ENCODE measurements at regions not wholly inside any gene's neighbourhood (a gene's known extent, or its start where the extent isn't known, plus 50 kb on each side); places are given as distances from the start of the nearest gene placed in this dataset.

DNA sequence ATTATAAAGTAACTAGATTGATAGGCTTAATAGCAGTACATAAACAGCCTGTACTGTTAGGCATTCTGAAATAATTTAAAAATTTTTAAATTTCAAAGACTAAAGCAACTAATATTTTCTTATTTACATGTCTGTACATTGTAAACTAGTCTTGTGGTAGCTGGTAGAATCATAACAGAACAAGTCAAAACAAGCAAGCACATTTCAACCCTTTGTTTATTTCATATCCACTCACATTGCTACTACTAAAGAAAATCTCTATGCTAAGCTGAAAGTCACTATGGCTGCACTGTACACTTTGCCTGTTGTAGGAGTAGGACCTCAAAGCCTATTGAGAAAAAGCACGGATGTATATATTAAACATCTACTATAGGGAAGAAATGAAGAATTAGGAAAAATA lies 738.2 kb upstream of the ADGRL4 start:
- no peak overlapping the region for H3K4me3 ChIP-seq (ENCODE audit: low read length)
- no peaks in the 10 kb centered on the region for H3K36me3 ChIP-seq (ENCODE audit: control insufficient read depth, low read depth, low read length)
- no peak overlapping the region for H3K9ac ChIP-seq (ENCODE audit: low read length)
- H3K4me1 ChIP-seq (ENCODE audit: control insufficient read depth, low read depth, low read length) = no peaks in the 10 kb centered on the region
- H3K27ac ChIP-seq (ENCODE audit: low read length) = no peak overlapping the region
- no peaks in the 10 kb centered on the region for H3K9me3 ChIP-seq (ENCODE audit: control insufficient read depth, low read depth, low read length)
- H3K27me3 ChIP-seq (ENCODE audit: control insufficient read depth, insufficient read depth, low read length) = no peaks in the 10 kb centered on the region

DNA sequence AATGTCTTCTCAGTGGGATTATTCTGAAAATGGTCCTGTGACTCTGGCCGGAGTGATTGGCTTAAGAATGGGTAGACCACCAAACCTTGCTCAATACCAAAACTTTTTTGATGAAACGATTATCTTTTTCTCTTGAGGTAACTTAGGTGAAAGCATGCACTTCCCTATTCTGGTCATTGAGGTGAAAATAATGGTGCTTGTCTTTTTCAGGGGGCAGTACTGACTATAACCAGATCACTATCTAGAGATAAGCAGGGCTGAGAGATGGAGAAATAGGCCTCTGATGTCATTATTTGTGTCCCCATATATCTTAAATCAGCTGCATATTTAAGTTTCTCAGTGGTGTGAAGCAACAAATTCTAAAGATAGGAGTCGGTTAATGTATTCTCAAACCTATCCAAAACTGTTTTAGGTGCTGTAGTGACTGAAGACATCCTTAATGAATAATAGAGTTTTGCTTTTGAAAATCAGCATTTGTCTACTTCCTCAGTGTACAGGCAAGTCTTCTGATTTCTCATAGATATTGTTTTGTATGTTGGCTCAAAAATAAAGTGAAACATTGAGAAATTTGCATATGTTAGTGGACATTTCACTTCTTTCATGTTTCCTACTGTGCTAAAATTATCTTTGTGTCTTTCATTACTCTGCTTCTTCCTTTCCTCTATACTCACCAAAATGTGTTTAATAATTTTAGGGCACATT lies 735.3 kb upstream of the ADGRL4 start:
- Histone ChIP-seq H3K9me3 (ENCODE audit: control insufficient read depth, low read depth, low read length) (no peaks in the 10 kb centered on the region), H3K27me3 (ENCODE audit: control insufficient read depth, insufficient read depth, low read length) (no peaks in the 10 kb centered on the region), H3K4me3 (ENCODE audit: low read length) (no peak overlapping the region), H3K9ac (ENCODE audit: low read length) (no peak overlapping the region), H3K4me1 (ENCODE audit: control insufficient read depth, low read depth, low read length) (no peaks in the 10 kb centered on the region), H3K36me3 (ENCODE audit: control insufficient read depth, low read depth, low read length) (no peaks in the 10 kb centered on the region), H3K27ac (ENCODE audit: low read length) (no peak overlapping the region)

DNA sequence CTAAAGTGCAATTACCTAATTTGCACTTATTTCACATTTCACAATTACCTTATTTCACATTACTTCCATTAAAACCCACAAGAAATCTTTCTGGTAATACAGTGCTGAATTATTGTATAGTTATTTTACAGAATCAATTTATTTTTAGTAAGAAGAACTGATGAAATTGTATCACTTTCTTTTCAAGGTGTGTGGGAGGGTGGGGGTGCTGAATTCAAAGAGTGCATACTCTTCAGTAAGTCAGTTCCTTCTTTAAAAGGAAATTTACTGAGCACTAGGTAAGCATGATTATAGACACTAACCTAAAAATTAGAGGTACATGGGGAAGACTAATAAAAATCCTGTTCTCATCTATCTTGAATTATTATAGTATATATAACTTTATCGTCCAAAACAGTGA lies 731.6 kb upstream of the ADGRL4 start:
- H3K4me3 ChIP-seq (ENCODE audit: low read length) = no peak overlapping the region
- H3K9me3 ChIP-seq (ENCODE audit: control insufficient read depth, low read depth, low read length) = no peaks in the 10 kb centered on the region

DNA sequence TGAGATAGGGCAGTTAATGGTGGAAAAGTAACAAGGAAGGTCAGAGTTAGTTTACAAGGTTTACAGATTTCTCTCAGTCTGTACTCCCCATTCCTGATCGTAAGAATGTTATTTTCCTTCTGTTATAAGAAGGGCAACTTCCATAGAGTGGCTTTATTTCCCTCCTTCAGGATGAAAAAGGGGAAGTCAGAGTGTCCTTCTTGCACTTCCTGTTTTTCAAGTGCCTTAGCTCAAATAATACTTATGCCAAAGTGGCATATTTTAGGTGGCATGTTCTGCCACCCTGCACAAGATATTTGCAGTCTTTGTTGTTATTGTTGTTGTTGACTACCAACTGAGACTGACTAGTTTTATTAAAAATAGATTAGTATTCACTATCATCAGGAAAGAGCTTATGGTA lies 730.7 kb upstream of the ADGRL4 start:
- Histone ChIP-seq H3K9me3 (ENCODE audit: control insufficient read depth, low read depth, low read length) (no peaks in the 10 kb centered on the region), H3K36me3 (ENCODE audit: control insufficient read depth, low read depth, low read length) (no peaks in the 10 kb centered on the region), H3K27me3 (ENCODE audit: control insufficient read depth, insufficient read depth, low read length) (no peaks in the 10 kb centered on the region), H3K9ac (ENCODE audit: low read length) (no peak overlapping the region), H3K4me3 (ENCODE audit: low read length) (no peak overlapping the region), H3K27ac (ENCODE audit: low read length) (no peak overlapping the region), H3K4me1 (ENCODE audit: control insufficient read depth, low read depth, low read length) (no peaks in the 10 kb centered on the region)

More for the DNA sequence above, 731.6 kb upstream of the ADGRL4 start:
- no peak overlapping the region for H3K27ac ChIP-seq (ENCODE audit: low read length)
- no peaks in the 10 kb centered on the region for H3K4me1 ChIP-seq (ENCODE audit: control insufficient read depth, low read depth, low read length)
- H3K36me3 ChIP-seq (ENCODE audit: control insufficient read depth, low read depth, low read length) = no peaks in the 10 kb centered on the region
- H3K27me3 ChIP-seq (ENCODE audit: control insufficient read depth, insufficient read depth, low read length) = no peaks in the 10 kb centered on the region
- H3K9ac ChIP-seq (ENCODE audit: low read length) = no peak overlapping the region

DNA sequence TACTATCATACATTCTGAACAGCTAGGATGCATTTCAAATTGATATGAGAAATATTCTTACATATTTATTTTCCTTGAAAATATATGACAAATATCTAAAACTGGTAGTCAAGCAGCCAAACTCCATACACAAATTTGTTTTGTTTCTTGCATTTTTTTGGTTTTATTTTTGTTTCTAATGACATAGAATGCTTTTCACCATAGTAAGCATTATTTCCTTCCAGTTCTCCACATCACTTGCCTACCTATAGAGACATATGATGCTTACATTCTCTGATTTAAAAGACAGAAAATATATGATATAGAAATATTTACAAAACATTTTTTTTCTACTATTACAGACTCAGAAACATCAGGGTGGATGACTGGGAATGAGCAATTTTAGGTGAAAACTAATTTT lies 726.4 kb upstream of the ADGRL4 start:
- no peaks in the 10 kb centered on the region for H3K9me3 ChIP-seq (ENCODE audit: control insufficient read depth, low read depth, low read length)
- H3K4me1 ChIP-seq (ENCODE audit: control insufficient read depth, low read depth, low read length) = no peaks in the 10 kb centered on the region
- H3K36me3 ChIP-seq (ENCODE audit: control insufficient read depth, low read depth, low read length) = no peaks in the 10 kb centered on the region

DNA sequence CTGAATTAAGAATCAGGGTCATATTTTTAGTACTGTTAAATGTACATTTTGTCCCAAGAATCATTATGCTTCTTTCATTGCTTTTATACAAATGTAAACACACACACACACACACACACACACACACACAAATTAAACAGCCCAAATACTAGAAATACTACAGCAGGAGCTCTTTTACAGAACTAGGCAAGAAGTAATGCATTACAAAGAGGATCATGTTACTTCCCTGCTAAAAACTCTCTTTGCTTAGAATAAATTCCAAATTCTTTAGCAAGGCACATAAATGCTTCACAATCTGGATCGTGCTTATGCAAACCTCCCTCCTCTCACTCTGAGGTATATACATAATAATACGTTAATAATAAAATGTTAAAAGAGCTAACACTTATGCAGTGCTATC lies 720.4 kb upstream of the ADGRL4 start:
- Histone ChIP-seq H3K4me3 (ENCODE audit: low read length) (no peak overlapping the region), H3K27ac (ENCODE audit: low read length) (no peak overlapping the region), H3K4me1 (ENCODE audit: control insufficient read depth, low read depth, low read length) (peaks cover 5% of the 10 kb centered on the region), H3K27me3 (ENCODE audit: control insufficient read depth, insufficient read depth, low read length) (no peaks in the 10 kb centered on the region), H3K9me3 (ENCODE audit: control insufficient read depth, low read depth, low read length) (no peaks in the 10 kb centered on the region), H3K9ac (ENCODE audit: low read length) (no peak overlapping the region), H3K36me3 (ENCODE audit: control insufficient read depth, low read depth, low read length) (no peaks in the 10 kb centered on the region)

More for the DNA sequence above, 726.4 kb upstream of the ADGRL4 start:
- no peak overlapping the region for H3K4me3 ChIP-seq (ENCODE audit: low read length)
- H3K27ac ChIP-seq (ENCODE audit: low read length) = no peak overlapping the region
- H3K9ac ChIP-seq (ENCODE audit: low read length) = no peak overlapping the region
- H3K27me3 ChIP-seq (ENCODE audit: control insufficient read depth, insufficient read depth, low read length) = no peaks in the 10 kb centered on the region

DNA sequence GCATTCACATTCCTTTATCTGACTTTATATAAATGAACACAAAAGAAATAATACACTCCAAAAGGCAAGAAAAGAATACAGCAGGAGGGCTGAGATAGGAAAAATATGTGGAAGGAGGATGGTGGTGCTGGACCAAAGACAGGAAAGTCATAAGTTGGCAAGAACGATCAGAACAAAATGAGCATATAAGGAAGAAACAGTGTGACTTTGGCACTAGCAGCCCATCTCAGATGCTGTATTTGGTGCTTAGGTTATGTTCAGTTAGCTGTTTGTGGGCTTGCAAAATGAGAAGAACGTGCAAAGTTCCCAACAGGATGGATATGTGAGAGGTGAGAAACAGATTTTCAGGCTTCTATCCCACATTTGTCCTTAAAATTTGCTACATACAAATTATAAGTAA lies 719.8 kb upstream of the ADGRL4 start:
- Histone ChIP-seq H3K27me3 (ENCODE audit: control insufficient read depth, insufficient read depth, low read length) (no peaks in the 10 kb centered on the region), H3K27ac (ENCODE audit: low read length) (no peak overlapping the region), H3K4me3 (ENCODE audit: low read length) (no peak overlapping the region), H3K36me3 (ENCODE audit: control insufficient read depth, low read depth, low read length) (no peaks in the 10 kb centered on the region), H3K9me3 (ENCODE audit: control insufficient read depth, low read depth, low read length) (no peaks in the 10 kb centered on the region), H3K9ac (ENCODE audit: low read length) (no peak overlapping the region), H3K4me1 (ENCODE audit: control insufficient read depth, low read depth, low read length) (peaks cover 5% of the 10 kb centered on the region)

DNA sequence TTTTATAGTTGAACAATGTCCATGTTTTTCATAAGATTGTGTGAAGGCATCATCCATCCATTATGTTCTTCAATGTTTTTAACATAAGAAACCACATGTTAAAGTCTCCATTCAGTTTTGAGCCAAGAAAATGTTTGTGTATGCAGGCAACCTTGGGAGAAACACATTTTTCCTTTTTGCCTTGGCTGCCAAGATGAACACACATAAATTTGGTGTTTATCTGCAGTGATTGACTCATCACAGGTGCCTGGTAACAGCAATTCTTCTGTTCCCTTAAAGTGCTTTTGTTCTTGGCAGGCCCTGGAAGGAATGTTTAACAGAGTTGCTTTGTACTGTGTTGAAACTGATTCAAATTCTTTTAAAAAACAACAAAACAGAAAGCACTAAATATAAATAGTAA lies 709.9 kb upstream of the ADGRL4 start:
- Histone ChIP-seq H3K9me3 (ENCODE audit: control insufficient read depth, low read depth, low read length) (no peaks in the 10 kb centered on the region), H3K4me1 (ENCODE audit: control insufficient read depth, low read depth, low read length) (peaks cover 9% of the 10 kb centered on the region), H3K36me3 (ENCODE audit: control insufficient read depth, low read depth, low read length) (no peaks in the 10 kb centered on the region), H3K27ac (ENCODE audit: low read length) (peak overlapping the region; percentile 47), H3K9ac (ENCODE audit: low read length) (no peak overlapping the region), H3K27me3 (ENCODE audit: control insufficient read depth, insufficient read depth, low read length) (no peaks in the 10 kb centered on the region), H3K4me3 (ENCODE audit: low read length) (no peak overlapping the region)

DNA sequence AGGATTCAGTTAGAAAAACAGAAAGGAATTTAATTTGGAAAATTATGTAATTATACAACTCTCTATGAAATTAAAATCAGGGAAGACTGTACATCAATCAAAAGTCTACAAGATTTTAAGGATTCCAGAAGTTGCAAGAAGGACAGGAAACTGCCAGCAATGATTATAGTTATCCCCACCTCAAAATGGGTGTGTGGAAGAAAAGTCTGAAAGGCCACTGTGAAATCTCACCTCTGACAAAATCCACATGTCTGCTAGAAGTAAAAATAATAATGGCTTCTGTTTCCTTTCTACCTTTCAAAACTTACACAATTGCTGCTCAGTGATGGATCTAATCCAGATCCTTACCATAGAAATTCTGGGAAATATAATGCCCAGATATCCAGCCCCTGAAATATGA lies 708.1 kb upstream of the ADGRL4 start:
- peaks cover 9% of the 10 kb centered on the region for H3K4me1 ChIP-seq (ENCODE audit: control insufficient read depth, low read depth, low read length)
- H3K27ac ChIP-seq (ENCODE audit: low read length) = no peak overlapping the region
- H3K36me3 ChIP-seq (ENCODE audit: control insufficient read depth, low read depth, low read length) = no peaks in the 10 kb centered on the region
- H3K9ac ChIP-seq (ENCODE audit: low read length) = no peak overlapping the region
- no peaks in the 10 kb centered on the region for H3K9me3 ChIP-seq (ENCODE audit: control insufficient read depth, low read depth, low read length)
- no peaks in the 10 kb centered on the region for H3K27me3 ChIP-seq (ENCODE audit: control insufficient read depth, insufficient read depth, low read length)
- no peak overlapping the region for H3K4me3 ChIP-seq (ENCODE audit: low read length)

DNA sequence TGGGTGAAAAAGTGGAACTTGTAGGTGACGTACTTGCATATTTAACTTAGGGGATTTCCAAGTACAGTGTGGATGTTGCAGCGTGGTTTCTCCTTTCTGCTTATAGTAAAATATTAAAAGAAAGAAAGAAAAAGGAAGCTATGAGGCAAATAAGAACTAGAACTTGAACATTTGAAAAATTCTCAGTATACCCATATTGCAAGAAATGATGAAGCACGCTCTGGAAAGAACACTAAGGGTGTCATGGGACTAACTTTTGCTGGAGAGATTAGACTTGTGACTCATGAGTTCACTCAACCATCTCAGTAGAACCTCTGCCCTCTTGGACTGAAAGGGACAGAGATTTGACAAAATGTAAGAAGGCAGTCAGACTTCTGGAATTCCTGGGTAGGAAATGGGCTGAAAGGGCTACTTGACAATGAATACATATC lies 704.5 kb upstream of the ADGRL4 start:
- Histone ChIP-seq H3K36me3 (ENCODE audit: control insufficient read depth, low read depth, low read length) (no peaks in the 10 kb centered on the region), H3K4me3 (ENCODE audit: low read length) (no peak overlapping the region), H3K27me3 (ENCODE audit: control insufficient read depth, insufficient read depth, low read length) (no peaks in the 10 kb centered on the region), H3K9ac (ENCODE audit: low read length) (no peak overlapping the region), H3K27ac (ENCODE audit: low read length) (no peak overlapping the region), H3K9me3 (ENCODE audit: control insufficient read depth, low read depth, low read length) (no peaks in the 10 kb centered on the region), H3K4me1 (ENCODE audit: control insufficient read depth, low read depth, low read length) (peaks cover 2% of the 10 kb centered on the region)

DNA sequence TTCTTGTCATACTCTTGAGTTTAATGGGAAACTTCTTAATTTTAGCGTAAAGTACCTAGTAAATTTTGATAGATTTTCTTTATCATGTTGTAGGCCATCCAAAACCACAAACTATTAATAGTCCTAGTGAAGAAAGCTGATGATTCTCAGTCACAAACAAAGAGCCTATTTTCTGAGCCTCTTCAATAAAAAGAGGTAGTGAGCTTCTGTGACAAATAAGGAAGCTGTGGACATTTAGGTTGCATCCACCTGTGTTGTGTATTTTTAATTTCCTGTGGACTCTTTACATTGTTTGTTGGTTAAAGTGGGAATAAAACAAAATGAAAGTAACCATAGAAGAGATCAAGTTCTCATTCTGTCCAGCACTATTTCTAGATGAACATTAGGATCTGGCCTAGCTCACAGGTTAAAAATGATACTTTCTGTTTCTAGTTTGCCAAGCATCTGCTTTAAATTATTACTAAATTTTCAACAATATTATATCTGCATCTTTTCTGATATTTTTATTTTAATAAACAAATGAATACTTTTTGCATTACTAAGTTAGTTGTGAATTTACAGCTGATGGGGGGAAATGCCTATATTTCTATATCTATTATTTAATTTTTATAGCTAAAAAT lies 702.2 kb upstream of the ADGRL4 start:
- H3K36me3 ChIP-seq (ENCODE audit: control insufficient read depth, low read depth, low read length) = no peaks in the 10 kb centered on the region
- H3K4me1 ChIP-seq (ENCODE audit: control insufficient read depth, low read depth, low read length) = no peaks in the 10 kb centered on the region
- no peaks in the 10 kb centered on the region for H3K9me3 ChIP-seq (ENCODE audit: control insufficient read depth, low read depth, low read length)
- no peak overlapping the region for H3K9ac ChIP-seq (ENCODE audit: low read length)
- no peak overlapping the region for H3K27ac ChIP-seq (ENCODE audit: low read length)
- H3K27me3 ChIP-seq (ENCODE audit: control insufficient read depth, insufficient read depth, low read length) = no peaks in the 10 kb centered on the region
- H3K4me3 ChIP-seq (ENCODE audit: low read length) = no peak overlapping the region

DNA sequence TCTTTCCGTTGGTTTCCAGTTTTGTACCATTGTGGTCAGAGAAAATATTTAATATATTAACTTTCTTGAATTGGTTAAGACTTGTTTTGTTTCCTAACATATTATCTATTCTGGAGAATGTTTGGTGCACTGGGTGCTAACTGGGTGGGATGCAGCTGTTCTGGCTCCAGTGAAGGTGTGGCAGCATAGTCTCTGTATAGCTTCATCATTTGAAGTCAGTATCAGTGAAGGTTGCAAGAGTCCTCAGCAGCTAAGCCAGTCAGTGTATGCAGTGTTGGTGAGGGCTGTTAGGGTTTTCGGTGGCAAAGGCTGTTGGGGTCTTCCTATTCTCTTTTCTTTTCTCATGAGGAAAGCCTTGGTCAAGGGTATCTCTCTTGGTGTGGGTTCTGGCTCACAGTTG lies 698.7 kb upstream of the ADGRL4 start:
- Histone ChIP-seq H3K4me3 (ENCODE audit: low read length) (no peak overlapping the region), H3K9ac (ENCODE audit: low read length) (no peak overlapping the region), H3K27me3 (ENCODE audit: control insufficient read depth, insufficient read depth, low read length) (no peaks in the 10 kb centered on the region), H3K4me1 (ENCODE audit: control insufficient read depth, low read depth, low read length) (no peaks in the 10 kb centered on the region), H3K9me3 (ENCODE audit: control insufficient read depth, low read depth, low read length) (no peaks in the 10 kb centered on the region), H3K27ac (ENCODE audit: low read length) (no peak overlapping the region), H3K36me3 (ENCODE audit: control insufficient read depth, low read depth, low read length) (no peaks in the 10 kb centered on the region)

All from iPS-18a (cell line).